ENCODE measurements at regions not wholly inside any gene's neighbourhood (a gene's known extent, or its start where the extent isn't known, plus 50 kb on each side); places are given as distances from the start of the nearest gene placed in this dataset.

GRCh38 chr1:88562991-88563390 is 121.1 kb upstream of the PKN2 start:
- ATAC-seq = no peak
- H3K27me3 ChIP-seq (ENCODE audit: insufficient read depth in 3 of 3, low read length in 2 of 3) = no peaks in the 10 kb centered on the region
- H3K36me3 ChIP-seq (ENCODE audit: insufficient read depth in 1 of 2, low read depth in 1 of 2) = no peaks in the 10 kb centered on the region
- no peak overlapping the region for H3K4me3 ChIP-seq
- intact Hi-C loops (cut with DNase I) = no loop called here
- no peak for DNase-seq
- H3K4me1 ChIP-seq = no peaks in the 10 kb centered on the region
- WGBS, 3 donors = 60 to 63% (median 61%) methylated on average over 3 of the region's 3 CpGs
- no peaks in the 10 kb centered on the region for H3K9me3 ChIP-seq
- TF ChIP-seq CTCF (IDR thresholded peaks at IDR 0.05) = no peak
- no peak overlapping the region for H3K27ac ChIP-seq

GRCh38 chr1:88566615-88567387 is 117.3 kb upstream of the PKN2 start:
- intact Hi-C loops (cut with DNase I) = no loop called here
- 73 to 76% (median 75%) methylated on average over 9 of the region's 9 CpGs for WGBS, 3 donors

GRCh38 chr1:88571506-88571905 is 112.6 kb upstream of the PKN2 start:
- Histone ChIP-seq H3K36me3 (ENCODE audit: insufficient read depth in 1 of 2, low read depth in 1 of 2) (no peaks in the 10 kb centered on the region), H3K27ac (no peak overlapping the region), H3K4me1 (no peaks in the 10 kb centered on the region), H3K9me3 (no peaks in the 10 kb centered on the region), H3K27me3 (ENCODE audit: insufficient read depth in 3 of 3, low read length in 2 of 3) (no peaks in the 10 kb centered on the region), H3K4me3 (no peak overlapping the region)
- TF ChIP-seq CTCF (IDR thresholded peaks at IDR 0.05) = no peak
- 50 to 59% (median 51%) methylated on average over 1 of the region's 1 CpG for WGBS, 3 donors
- intact Hi-C loops (cut with DNase I) = no loop called here
- no peak for DNase-seq
- ATAC-seq = no peak

More at GRCh38 chr1:88566615-88567387, 117.3 kb upstream of the PKN2 start:
- H3K4me1 ChIP-seq = no peaks in the 10 kb centered on the region
- no peaks in the 10 kb centered on the region for H3K9me3 ChIP-seq
- ATAC-seq = no peak
- H3K36me3 ChIP-seq (ENCODE audit: insufficient read depth in 1 of 2, low read depth in 1 of 2) = no peaks in the 10 kb centered on the region
- no peaks in the 10 kb centered on the region for H3K27me3 ChIP-seq (ENCODE audit: insufficient read depth in 3 of 3, low read length in 2 of 3)
- no peak overlapping the region for H3K4me3 ChIP-seq
- no peak for TF ChIP-seq CTCF (IDR thresholded peaks at IDR 0.05)
- DNase-seq = no peak
- H3K27ac ChIP-seq = no peak overlapping the region

GRCh38 chr1:88579598-88579997 is 104.5 kb upstream of the PKN2 start:
- ATAC-seq (no peak), DNase-seq (no peak)
- intact Hi-C loops (cut with DNase I) = no loop called here
- Histone ChIP-seq H3K4me1 (no peaks in the 10 kb centered on the region), H3K36me3 (ENCODE audit: insufficient read depth in 1 of 2, low read depth in 1 of 2) (no peaks in the 10 kb centered on the region), H3K27me3 (ENCODE audit: insufficient read depth in 3 of 3, low read length in 2 of 3) (no peaks in the 10 kb centered on the region), H3K4me3 (no peak overlapping the region), H3K9me3 (no peaks in the 10 kb centered on the region), H3K27ac (no peak overlapping the region)
- no peak for TF ChIP-seq CTCF (IDR thresholded peaks at IDR 0.05)
- 58 to 69% (median 62%) methylated on average over 3 of the region's 3 CpGs for WGBS, 3 donors

GRCh38 chr1:88581703-88582102 is 102.4 kb upstream of the PKN2 start:
- no peak for TF ChIP-seq CTCF (IDR thresholded peaks at IDR 0.05)
- intact Hi-C loops (cut with DNase I) = no loop called here
- H3K9me3 ChIP-seq = no peaks in the 10 kb centered on the region
- 63 to 84% (median 84%) methylated on average over 2 of the region's 2 CpGs for WGBS, 3 donors
- H3K36me3 ChIP-seq (ENCODE audit: insufficient read depth in 1 of 2, low read depth in 1 of 2) = no peaks in the 10 kb centered on the region
- ATAC-seq (no peak), DNase-seq (no peak)
- H3K27ac ChIP-seq = no peak overlapping the region
- H3K4me1 ChIP-seq = no peaks in the 10 kb centered on the region
- no peaks in the 10 kb centered on the region for H3K27me3 ChIP-seq (ENCODE audit: insufficient read depth in 3 of 3, low read length in 2 of 3)
- no peak overlapping the region for H3K4me3 ChIP-seq
